H54 (cell line): ENCODE measurements at regions not wholly inside any gene's neighbourhood (a gene's known extent, or its start where the extent isn't known, plus 50 kb on each side); places are given as distances from the start of the nearest gene placed in this dataset.

Experiments
- DNase-seq: peaks from one replicate; pipeline ENCODE4 v3.0.0; 2011; ENCODE audit warnings: low spot score, mixed read lengths; ENCODE audit not compliant: insufficient read length
- FAIRE-seq: peaks from 3 replicates; lab custom pipeline; 2011; peaks lifted over from hg19 to GRCh38; lab: Jason Lieb, UNC
- POLR2A ChIP-seq: IDR thresholded peaks from 2 replicates; pipeline ENCODE4 v1.6.1; 2011; ENCODE audit warnings: low read depth, mild to moderate bottlenecking, low read length

GRCh38 chr1:115465802-115466363 lies 127.8 kb upstream of the NGF start:
- FAIRE-seq (no peak), DNase-seq (no peak)
- no peak for TF ChIP-seq POLR2A

GRCh38 chr1:115463347-115463746 lies 125.3 kb upstream of the NGF start:
- FAIRE-seq (no peak), DNase-seq (no peak)
- no peak for TF ChIP-seq POLR2A

DNA sequence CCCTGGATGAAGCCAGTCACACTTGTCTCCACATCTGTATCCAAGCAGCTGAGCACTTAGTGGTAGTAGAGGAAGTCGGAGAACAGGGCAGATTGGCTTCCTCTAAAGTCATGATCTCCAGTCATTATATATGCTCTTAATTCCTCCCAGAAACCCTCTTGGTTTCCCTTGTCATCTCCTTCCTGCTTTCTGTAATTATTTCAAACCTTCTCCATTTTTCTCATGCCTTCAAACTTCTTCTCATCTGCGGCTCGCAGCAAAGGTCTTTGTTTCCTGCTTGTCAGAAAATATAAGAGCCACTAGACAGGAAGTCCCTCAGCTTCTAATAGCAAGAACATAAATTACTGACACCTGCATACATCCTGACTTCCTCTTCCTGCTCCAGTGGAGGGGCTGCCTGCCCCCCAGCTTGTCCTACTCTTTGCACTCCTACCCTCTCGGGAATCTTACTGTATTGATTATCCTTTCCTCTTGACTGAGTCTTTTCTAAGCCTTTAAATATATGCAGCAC lies 124.6 kb upstream of the NGF start:
- DNase-seq (no peak), FAIRE-seq (no peak)
- no peak for TF ChIP-seq POLR2A

GRCh38 chr1:115461526-115461925 lies 123.5 kb upstream of the NGF start:
- DNase-seq, result no peak
- no peak for TF ChIP-seq POLR2A
- no peak for FAIRE-seq

DNA sequence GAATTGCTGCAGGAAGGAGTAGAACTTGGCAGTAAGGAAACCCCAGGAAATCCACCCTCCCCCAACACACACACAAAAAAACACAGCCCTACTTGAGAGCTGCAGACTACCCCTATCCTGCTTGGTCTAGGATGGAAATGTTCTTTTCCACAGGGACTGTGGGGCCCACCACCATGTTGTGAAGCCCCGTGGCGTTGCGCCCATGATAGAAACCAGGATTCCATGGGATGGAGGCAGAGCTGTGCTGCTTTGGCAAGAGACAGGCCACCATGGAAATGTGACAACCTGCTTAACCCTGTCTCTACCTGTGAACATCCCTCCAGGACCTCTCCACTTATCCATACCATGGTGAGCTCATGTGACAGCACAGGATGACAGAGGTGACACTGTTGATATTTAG lies 121.1 kb upstream of the NGF start:
- FAIRE-seq (no peak), DNase-seq (no peak)

GRCh38 chr1:115458426-115459114 lies 120.5 kb upstream of the NGF start:
- no peak for TF ChIP-seq POLR2A
- no peak for FAIRE-seq
- no peak for DNase-seq

More for the DNA sequence above, 121.1 kb upstream of the NGF start:
- TF ChIP-seq POLR2A, result no peak

DNA sequence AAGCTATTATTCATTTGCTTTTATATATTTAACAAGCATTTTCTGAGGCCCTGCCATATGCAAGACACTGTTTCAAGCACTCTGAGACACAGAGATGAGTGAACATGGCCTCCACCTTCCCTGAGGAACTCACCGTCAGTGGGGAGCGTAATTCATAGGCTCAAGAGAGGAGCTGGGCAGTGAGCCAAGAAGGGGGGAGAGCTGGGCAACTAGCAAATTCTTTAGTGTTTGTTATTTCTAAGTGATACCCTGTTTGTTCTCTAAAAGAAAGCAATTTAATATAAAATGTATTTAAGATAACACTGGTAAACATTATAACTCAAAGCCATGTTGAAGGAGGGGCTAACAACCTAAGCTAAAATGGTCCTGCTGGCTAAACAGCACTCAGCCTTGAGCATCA lies 119.2 kb upstream of the NGF start:
- no peak for DNase-seq
- no peak for FAIRE-seq
- TF ChIP-seq POLR2A, result no peak

- FAIRE-seq (no peak), DNase-seq (peak; percentile 19)
- TF ChIP-seq POLR2A, result no peak
These were observed 118.5 kb upstream of the NGF start for GRCh38 chr1:115456441-115456961.

GRCh38 chr1:115454837-115455511 lies 116.9 kb upstream of the NGF start:
- FAIRE-seq, result no peak
- no peak for DNase-seq
- no peak for TF ChIP-seq POLR2A

- no peak for FAIRE-seq
- TF ChIP-seq POLR2A, result no peak
- DNase-seq, result no peak
These were observed 115.6 kb upstream of the NGF start for GRCh38 chr1:115453666-115454065.

DNA sequence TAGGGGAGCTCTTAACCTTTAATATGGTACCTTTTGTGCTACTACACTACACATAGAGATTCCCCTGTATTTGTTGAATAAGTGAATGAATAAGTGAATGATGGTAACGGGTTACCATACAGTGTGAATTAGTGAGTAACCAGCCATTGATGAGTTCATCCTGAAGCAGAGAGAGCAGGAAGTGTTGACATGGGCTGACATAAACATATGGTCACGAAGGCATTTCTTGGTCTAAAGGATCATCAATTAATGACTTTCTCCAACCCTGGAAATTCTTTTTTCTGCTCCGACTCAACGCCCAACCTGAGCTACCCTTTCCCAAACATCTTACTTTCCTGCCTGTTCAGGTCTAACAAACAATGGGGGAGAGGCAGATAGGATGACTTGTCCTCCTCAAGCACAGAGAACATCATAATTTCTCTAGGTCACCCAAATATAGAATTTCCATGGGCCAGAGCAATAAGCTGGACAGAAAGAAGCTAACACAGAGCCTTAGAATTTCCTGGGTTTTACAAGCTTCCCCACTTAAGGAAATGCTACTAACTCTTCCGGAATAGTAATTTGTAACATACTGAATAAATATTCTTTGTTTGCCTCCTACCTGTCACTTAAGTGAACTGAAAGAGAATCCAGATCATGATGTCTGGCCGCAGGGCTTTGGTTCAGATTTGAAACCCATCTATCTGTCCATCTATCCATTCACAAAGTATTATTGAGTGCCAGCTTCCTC lies 114.7 kb upstream of the NGF start:
- FAIRE-seq, result no peak
- no peak for DNase-seq
- TF ChIP-seq POLR2A, result no peak

- FAIRE-seq, result no peak
- DNase-seq, result no peak
- no peak for TF ChIP-seq POLR2A
These were observed 112.5 kb upstream of the NGF start for GRCh38 chr1:115450501-115451040.

- FAIRE-seq (no peak), DNase-seq (no peak)
- no peak for TF ChIP-seq POLR2A
These were observed 110.4 kb upstream of the NGF start for GRCh38 chr1:115448282-115449044.

DNA sequence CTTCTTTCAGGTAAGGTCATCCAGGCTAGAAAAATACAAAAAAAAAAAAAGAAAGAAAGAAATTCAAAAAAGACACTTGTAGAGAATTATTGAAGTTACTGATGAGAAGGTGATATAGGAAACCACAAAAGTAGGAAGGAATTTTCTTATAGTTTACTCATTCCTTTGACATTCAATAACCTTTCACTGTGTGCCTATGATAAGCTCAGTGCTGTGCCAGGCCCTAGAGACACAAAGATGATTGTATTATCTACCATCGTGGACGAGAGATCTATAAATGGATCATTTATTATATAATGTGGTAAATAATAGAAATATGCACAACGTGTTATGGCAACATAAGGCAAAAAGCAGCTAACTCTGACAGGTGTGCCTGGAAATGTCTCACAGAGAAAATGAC lies 109.6 kb upstream of the NGF start:
- no peak for TF ChIP-seq POLR2A
- no peak for DNase-seq
- no peak for FAIRE-seq
